Osteocyte (in vitro differentiated cells): ENCODE measurements at regions not wholly inside any gene's neighbourhood (a gene's known extent, or its start where the extent isn't known, plus 50 kb on each side); places are given as distances from the start of the nearest gene placed in this dataset.

Experiments used
- DNase-seq: peaks from one replicate; pipeline ENCODE4 v3.0.0; 2021; ENCODE audit warnings: mixed read lengths; ENCODE audit not compliant: unreplicated experiment; ENCODE audit errors: extremely low spot score
- H3K27ac Mint-ChIP-seq: one replicate; pipeline ENCODE4 v1.8.0; 2021; ENCODE audit warnings: mild to moderate bottlenecking, mixed read lengths; ENCODE audit not compliant: unreplicated experiment
- H3K27me3 Mint-ChIP-seq: one replicate; pipeline ENCODE4 v1.8.0; 2021; ENCODE audit warnings: mixed read lengths; ENCODE audit not compliant: unreplicated experiment
- H3K36me3 Mint-ChIP-seq: one replicate; pipeline ENCODE4 v1.8.0; 2021; ENCODE audit warnings: mixed read lengths; ENCODE audit not compliant: unreplicated experiment
- H3K4me1 Mint-ChIP-seq: one replicate; pipeline ENCODE4 v1.8.0; 2021; ENCODE audit warnings: mixed read lengths; ENCODE audit not compliant: unreplicated experiment
- H3K4me3 Mint-ChIP-seq: one replicate; pipeline ENCODE4 v1.8.0; 2021; ENCODE audit warnings: mild to moderate bottlenecking, moderate library complexity, mixed read lengths; ENCODE audit not compliant: unreplicated experiment
- H3K9me3 Mint-ChIP-seq: one replicate; pipeline ENCODE4 v1.8.0; 2021; ENCODE audit warnings: mixed read lengths; ENCODE audit not compliant: unreplicated experiment
- TF ChIP-seq, protein P1 (sequence below): fragments of 200-600 bp; sonication (generic); IDR thresholded peaks from 2 replicates; pipeline ENCODE4 v1.5.0; 2021; ENCODE audit warnings: antibody characterized with exemption, mild to moderate bottlenecking, moderate library complexity

DNA sequence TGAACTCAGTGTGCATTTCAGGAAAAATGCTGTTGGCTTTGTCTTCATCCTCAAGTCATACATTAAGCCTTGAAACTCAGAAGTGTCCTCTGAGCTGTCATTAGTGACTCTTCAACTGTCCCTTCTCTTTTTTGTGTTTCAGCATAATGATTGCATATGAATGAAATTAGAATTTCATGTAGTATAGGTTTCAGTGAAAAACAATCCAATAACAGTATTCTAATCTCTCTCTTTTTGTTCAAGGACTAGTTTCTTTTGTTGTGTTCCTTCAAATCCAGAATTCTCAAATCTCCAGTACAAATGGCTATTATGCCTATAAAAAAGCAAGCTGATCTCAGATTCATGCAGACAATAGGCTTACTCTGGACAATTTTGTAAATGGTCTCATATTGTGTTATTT, 133.5 kb downstream of the QPCT start:
- H3K27me3 Mint-ChIP-seq = no peaks in the 10 kb centered on the region
- peaks cover 33% of the 10 kb centered on the region for H3K4me1 Mint-ChIP-seq
- TF ChIP-seq, protein P1, sequence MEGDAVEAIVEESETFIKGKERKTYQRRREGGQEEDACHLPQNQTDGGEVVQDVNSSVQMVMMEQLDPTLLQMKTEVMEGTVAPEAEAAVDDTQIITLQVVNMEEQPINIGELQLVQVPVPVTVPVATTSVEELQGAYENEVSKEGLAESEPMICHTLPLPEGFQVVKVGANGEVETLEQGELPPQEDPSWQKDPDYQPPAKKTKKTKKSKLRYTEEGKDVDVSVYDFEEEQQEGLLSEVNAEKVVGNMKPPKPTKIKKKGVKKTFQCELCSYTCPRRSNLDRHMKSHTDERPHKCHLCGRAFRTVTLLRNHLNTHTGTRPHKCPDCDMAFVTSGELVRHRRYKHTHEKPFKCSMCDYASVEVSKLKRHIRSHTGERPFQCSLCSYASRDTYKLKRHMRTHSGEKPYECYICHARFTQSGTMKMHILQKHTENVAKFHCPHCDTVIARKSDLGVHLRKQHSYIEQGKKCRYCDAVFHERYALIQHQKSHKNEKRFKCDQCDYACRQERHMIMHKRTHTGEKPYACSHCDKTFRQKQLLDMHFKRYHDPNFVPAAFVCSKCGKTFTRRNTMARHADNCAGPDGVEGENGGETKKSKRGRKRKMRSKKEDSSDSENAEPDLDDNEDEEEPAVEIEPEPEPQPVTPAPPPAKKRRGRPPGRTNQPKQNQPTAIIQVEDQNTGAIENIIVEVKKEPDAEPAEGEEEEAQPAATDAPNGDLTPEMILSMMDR = no peak
- no peaks in the 10 kb centered on the region for H3K9me3 Mint-ChIP-seq
- H3K27ac Mint-ChIP-seq = no peak overlapping the region
- no peaks in the 10 kb centered on the region for H3K36me3 Mint-ChIP-seq
- DNase-seq = no peak
- H3K4me3 Mint-ChIP-seq = no peak overlapping the region

DNA sequence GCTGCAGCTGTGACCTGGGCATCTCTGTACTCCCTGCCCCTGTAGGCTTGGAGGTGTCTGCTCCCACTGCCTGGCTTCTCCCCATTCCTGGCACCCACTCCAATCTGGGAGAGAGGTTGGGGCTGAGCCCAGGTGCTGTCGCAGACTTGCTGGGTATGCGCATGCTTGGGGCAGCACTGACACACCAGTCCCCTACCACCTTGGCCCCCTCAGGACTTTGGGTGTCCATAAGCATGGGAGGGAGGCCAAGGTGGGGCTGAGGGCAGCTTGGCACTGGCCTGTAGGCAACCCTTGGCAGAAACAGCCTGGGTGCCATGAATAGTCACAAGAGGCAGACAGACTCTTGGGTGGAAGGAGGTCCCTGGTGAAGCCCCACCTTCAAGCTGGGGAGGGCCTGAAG, 136.8 kb downstream of the QPCT start:
- H3K27me3 Mint-ChIP-seq = peaks cover 5% of the 10 kb centered on the region
- no peak overlapping the region for H3K4me3 Mint-ChIP-seq
- H3K36me3 Mint-ChIP-seq = peaks cover 2% of the 10 kb centered on the region
- H3K4me1 Mint-ChIP-seq = peaks cover 17% of the 10 kb centered on the region
- no peaks in the 10 kb centered on the region for H3K9me3 Mint-ChIP-seq
- DNase-seq = no peak
- no peak overlapping the region for H3K27ac Mint-ChIP-seq
- TF ChIP-seq, protein P1 = no peak

GRCh38 chr2:37489041-37489456, 144.6 kb downstream of the QPCT start:
- TF ChIP-seq, protein P1 = no peak
- DNase-seq = no peak
- H3K27ac Mint-ChIP-seq = no peak overlapping the region
- peaks cover 7% of the 10 kb centered on the region for H3K27me3 Mint-ChIP-seq
- H3K9me3 Mint-ChIP-seq = peaks cover 22% of the 10 kb centered on the region
- H3K4me1 Mint-ChIP-seq = no peaks in the 10 kb centered on the region
- peaks cover 2% of the 10 kb centered on the region for H3K36me3 Mint-ChIP-seq
- H3K4me3 Mint-ChIP-seq = no peak overlapping the region

- Mint-ChIP-seq H3K27ac (no peak overlapping the region), H3K36me3 (peaks cover 1% of the 10 kb centered on the region), H3K27me3 (peaks cover 6% of the 10 kb centered on the region), H3K4me3 (no peak overlapping the region), H3K9me3 (peaks cover 22% of the 10 kb centered on the region), H3K4me1 (no peaks in the 10 kb centered on the region)
- no peak for DNase-seq
- TF ChIP-seq, protein P1 = no peak
Measured at GRCh38 chr2:37489536-37489935, 145.1 kb downstream of the QPCT start.

DNA sequence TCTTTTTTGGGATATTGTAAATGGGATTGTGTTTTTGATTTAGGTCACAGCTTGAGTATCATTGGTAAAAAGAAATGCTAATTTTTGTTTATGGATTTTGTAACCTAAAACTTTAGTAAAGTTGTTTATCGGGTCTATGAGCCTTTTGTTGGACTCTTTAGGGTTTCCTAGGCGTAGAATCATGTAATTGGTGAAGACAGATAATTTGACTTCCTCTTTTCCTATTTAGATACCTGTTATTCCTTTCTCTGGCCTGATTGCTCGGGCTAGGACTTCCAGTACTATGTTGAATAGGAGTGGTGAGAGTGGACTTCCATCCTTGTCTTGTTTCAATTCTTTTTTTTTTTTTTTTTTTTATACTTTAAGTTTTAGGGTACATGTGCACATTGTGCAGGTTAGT, 149.0 kb downstream of the QPCT start:
- H3K36me3 Mint-ChIP-seq = peaks cover 2% of the 10 kb centered on the region

More for the DNA sequence above, 149.0 kb downstream of the QPCT start:
- Mint-ChIP-seq H3K27ac (no peak overlapping the region), H3K27me3 (no peaks in the 10 kb centered on the region), H3K9me3 (peaks cover 40% of the 10 kb centered on the region), H3K4me3 (no peak overlapping the region), H3K4me1 (no peaks in the 10 kb centered on the region)
- DNase-seq = no peak
- TF ChIP-seq, protein P1 = no peak
